Left renal pelvis (tissue), 4 donors: ENCODE measurements at regions not wholly inside any gene's neighbourhood (a gene's known extent, or its start where the extent isn't known, plus 50 kb on each side); places are given as distances from the start of the nearest gene placed in this dataset.

Experiments used
- DNase-seq, 4 donors: peaks; one replicate each; pipeline ENCODE4 v3.0.0-alpha.2; 2013; ENCODE audit warnings: low read depth in 4 of 4, low spot score in 3 of 4

DNA sequence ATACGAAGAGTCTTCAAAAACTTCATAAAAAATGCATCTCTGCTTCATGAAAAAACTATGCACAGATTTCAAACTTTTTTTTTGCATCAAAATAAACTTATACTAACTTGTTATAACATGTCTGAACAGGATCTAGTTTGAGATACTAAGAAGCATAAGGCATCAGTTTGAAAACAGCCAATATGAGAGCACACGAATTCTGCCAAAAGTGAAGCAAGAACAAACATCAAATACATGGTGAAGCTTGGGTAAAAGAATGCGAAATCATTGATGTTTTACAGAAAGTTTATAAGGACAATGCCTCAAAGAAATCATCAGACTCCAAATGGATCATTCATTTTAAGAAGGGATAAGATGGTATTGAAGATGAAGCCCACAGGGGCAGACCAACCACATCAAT lies 389.1 kb upstream of the TENM4 start:
- no peak for DNase-seq

DNA sequence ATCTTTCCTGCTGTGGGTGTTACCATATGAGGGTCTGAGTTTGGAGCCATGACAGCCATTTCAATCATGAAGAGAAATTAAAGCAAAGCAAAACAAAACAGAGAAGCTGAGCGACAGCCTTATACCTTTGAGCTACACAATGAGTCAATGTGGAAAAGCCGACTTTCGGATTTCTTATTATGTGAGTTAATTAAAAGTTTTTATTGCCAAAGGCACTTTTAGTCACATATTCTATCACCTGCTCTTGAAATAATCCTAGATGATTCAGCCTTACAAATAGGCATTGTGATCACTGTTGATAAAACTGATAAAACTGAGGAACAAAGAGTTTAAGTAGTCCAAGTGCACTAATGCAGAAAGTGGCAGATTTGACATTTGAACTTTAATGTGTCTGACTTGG lies 381.9 kb upstream of the TENM4 start:
- no peak for DNase-seq

DNA sequence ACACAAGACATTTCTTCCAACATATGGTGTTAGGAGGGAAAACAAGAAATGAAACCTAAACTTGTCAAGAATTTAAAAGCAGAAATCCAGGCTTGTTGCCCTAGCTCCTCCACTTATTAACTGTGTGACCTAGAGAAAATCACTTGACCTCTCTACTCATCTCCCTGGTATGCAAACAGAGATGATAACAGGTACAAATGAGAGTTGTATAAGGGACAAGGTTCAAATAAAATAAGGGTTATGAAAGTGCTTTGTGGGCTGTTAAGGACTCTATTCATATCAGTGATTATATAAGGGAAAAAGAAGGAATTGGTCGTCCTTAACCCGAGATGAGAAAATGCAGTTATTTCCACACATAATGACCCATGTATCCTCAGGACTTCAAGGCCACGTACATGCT lies 372.7 kb upstream of the TENM4 start:
- no peak for DNase-seq

- DNase-seq = no peak
These were observed 368.7 kb upstream of the TENM4 start for GRCh38 chr11:79809487-79809886.

- DNase-seq = no peak
These were observed 366.7 kb upstream of the TENM4 start for GRCh38 chr11:79807506-79807905.

DNA sequence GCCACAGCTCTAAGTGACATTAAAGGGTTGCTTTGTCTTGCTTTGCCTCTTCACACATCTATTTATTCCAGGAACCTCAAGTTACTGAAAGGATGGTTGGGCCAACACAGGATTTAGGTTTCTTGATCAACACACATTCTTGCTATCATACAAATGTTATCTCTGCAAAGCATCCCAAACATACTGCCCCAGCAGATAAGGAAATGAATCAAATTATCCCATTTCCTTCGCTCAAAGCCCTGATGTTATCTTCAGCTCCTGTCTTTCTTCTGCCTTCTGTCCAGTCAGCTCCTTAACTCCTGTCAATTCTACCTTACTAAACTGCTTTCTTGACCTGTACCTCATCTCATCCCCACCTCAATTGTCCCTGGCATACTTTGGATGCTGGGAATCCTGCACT lies 355.9 kb upstream of the TENM4 start:
- no peak for DNase-seq

- DNase-seq = no peak
These were observed 353.9 kb upstream of the TENM4 start for GRCh38 chr11:79794484-79795393.

DNA sequence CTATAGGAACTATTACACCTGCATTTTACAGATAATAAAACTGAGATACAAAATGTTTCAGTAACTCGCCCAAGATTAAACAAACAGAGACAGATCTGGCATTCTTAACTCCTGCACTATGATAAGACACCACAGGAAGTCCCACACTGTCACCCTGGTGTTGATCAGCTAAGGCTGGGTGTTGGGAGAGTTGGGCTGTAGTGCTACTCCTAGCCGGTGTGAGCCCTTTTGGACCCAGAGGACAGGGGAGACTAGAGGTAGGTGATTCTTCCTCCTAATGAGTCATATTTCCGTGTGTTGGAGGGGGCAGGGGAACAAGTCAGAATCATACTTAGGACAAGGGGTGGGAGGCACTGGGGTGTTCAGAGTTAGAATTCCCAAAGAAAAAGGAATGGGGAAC lies 353.2 kb upstream of the TENM4 start:
- DNase-seq = no peak

GRCh38 chr11:79786961-79787360 lies 346.1 kb upstream of the TENM4 start:
- no peak for DNase-seq

DNA sequence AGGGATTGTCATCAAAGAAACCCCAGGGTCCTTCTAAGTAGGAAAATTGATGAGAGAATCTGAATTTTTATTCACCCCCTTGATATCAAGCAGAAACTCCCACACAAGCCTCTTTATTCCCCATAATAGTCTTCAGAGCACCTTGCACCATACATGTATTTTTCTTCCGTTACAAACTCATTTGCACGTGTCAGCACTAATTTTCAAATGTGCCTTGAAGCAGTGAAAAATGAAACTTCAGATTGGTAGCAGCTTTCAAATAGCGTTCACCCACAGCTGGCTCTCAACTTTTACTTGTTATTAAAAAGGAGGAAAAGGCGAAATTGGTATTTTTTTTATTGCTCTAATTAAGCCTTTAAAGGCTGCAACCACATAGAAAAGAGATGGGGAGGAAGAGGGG lies 343.0 kb upstream of the TENM4 start:
- DNase-seq = no peak

DNA sequence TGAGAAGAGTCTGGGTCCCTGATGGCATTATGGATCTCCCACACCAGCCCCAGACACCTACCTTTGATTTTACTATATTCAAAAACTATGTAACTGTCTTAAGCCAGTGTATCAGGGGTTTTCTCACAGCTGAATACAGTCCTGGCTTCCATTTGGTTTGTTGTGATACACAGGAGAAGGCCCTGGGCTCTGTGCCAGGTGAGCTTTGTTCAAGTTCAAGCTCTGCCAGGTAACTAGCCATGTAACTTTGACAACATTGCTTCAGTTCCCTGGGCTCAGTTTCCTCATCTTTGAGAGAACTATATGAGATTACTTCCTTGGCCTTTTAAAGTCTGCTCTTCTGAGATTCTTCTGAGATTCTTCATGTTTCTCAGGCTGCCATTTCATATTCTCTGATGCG lies 327.5 kb upstream of the TENM4 start:
- no peak for DNase-seq

DNA sequence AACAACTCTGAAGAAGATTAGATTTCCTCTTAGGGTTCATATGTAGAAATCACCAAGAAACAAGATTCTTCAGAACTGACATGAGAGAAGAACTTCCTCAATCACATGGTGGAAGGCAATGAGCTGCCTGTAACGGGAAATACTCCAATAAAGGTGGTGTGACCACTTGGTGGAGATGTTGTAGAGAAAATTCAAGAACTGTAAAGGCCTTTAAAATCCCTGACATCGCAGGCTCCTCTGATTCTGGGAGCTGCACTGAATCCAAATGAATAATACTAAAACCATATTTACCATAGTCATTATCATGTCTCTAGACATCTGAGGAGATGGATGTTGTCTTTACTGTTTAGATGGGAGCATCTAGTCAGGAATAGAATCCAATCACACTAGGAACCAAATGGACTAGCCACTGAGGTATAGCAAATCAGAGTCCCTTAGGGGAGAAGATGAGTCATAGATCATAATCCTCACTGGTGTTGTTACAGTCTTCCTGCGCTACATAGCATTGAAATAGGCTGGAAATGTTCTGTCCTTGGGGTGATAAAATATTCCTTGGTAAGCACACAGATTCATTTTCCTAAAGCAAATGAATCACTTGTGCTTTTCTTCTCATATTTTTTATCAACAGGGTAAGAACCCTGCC lies 321.6 kb upstream of the TENM4 start:
- DNase-seq = peak in 3 of 4 donors; percentile 12 to 18 (median 14)

- no peak for DNase-seq
These were observed 317.5 kb upstream of the TENM4 start for GRCh38 chr11:79758325-79758724.

- DNase-seq = no peak
These were observed 306.6 kb upstream of the TENM4 start for GRCh38 chr11:79747406-79747805.

DNA sequence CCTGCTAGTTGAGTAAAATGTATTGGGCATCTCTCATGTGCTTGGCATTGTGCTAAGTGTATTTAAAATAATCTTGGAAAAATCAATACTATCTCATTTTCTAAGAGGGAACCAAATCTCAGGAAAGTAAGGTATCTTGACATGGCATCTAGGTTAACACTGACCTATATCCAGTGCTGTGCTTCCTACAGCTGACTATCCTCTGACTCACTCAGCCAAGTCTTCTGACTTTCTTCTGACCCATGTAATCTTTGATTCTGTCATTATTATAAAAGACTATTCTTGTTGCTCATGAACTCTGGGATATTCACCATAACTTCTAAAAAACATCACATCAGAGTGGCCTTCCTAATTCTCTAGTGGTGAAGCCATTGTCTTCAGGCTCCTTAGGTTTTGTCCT lies 304.1 kb upstream of the TENM4 start:
- DNase-seq = no peak

DNA sequence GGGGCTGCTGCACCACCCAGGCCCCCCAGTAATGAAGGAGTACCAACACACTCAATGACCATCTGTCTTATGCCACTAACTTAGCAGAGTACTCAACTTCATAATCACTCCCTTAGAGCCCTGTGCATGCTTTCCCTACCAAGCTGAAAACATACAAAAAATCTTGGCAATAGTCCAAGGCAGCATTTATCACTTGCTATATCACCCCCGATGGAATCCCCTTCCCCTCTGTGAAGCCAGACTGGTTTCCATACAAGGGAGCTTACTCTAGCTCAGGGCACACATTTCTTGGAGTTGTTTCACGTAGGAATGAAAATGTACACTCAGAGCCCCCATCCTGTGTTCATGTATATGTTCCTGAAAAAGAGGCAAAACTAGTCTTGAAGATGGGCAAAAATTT lies 301.3 kb upstream of the TENM4 start:
- DNase-seq = peak in 1 of 4 donors; percentile 6

GRCh38 chr11:79739591-79739990 lies 298.8 kb upstream of the TENM4 start:
- DNase-seq = no peak

GRCh38 chr11:79727221-79727620 lies 286.4 kb upstream of the TENM4 start:
- DNase-seq = no peak

GRCh38 chr11:79720115-79720514 lies 279.3 kb upstream of the TENM4 start:
- DNase-seq = no peak

DNA sequence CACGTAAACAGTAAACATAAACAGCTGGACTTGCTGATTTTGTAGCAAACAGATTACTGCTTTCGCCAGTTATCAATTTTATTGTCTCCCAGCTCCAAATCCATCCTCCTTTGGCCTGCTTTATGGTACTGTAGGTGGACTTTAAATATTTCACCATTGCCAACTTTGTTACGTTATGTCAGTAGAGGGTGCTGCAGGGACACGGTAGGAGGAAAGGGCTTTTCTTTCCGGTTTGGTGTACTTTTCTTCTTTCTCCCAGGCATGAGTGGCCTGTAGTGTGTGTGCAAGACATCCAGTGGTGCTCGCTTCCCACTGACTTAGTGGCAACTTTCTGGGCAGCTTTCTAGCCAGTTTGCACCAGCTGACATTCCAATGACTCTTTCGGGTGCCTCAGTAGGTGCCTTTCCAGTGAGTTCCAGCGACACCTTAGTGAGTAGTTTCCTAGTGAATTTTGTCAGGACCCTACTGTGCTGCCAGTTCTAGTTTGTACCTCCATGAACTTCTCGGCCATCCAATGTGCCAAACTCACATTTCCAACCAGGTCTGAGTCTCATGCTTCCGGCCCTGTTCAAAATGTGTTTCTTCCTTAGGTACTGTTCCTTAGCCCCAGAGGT lies 267.6 kb upstream of the TENM4 start:
- DNase-seq = no peak

- no peak for DNase-seq
These were observed 264.8 kb upstream of the TENM4 start for GRCh38 chr11:79705648-79706047.

GRCh38 chr11:79702303-79702702 lies 261.5 kb upstream of the TENM4 start:
- no peak for DNase-seq
